BLaER1 (cell line): ENCODE measurements at regions not wholly inside any gene's neighbourhood (a gene's known extent, or its start where the extent isn't known, plus 50 kb on each side); places are given as distances from the start of the nearest gene placed in this dataset.
"Not testable (repeated sequence)": the region's sequence is repeated elsewhere in the genome, so short reads cannot be mapped to it uniquely, and the experiment has no call there.

Experiments used
- H3K27ac ChIP-seq: shearing (Covaris generic); formaldehyde crosslinking; 2 replicates; pipeline ENCODE4 v1.8.1; 2022
- H3K27me3 ChIP-seq: shearing (Covaris generic); formaldehyde crosslinking; 2 replicates; pipeline ENCODE4 v1.8.1; 2022
- H3K36me3 ChIP-seq: shearing (Covaris generic); formaldehyde crosslinking; 2 replicates; pipeline ENCODE4 v1.8.1; 2022
- H3K4me1 ChIP-seq: shearing (Covaris generic); formaldehyde crosslinking; 2 replicates; pipeline ENCODE4 v1.8.1; 2022
- H3K4me2 ChIP-seq: shearing (Covaris generic); formaldehyde crosslinking; 2 replicates; pipeline ENCODE4 v1.8.1; 2022
- H3K4me3 ChIP-seq: shearing (Covaris generic); formaldehyde crosslinking; 2 replicates; pipeline ENCODE4 v1.8.1; 2022
- H3K9ac ChIP-seq: shearing (Covaris generic); formaldehyde crosslinking; 2 replicates; pipeline ENCODE4 v1.8.1; 2022
- H3K9me3 ChIP-seq: shearing (Covaris generic); formaldehyde crosslinking; 2 replicates; pipeline ENCODE4 v1.8.1; 2022
- H4K20me1 ChIP-seq: shearing (Covaris generic); formaldehyde crosslinking; 2 replicates; pipeline ENCODE4 v1.8.1; 2022
- Cebpa-rat ChIP-seq: shearing (Covaris generic); IDR thresholded peaks from 2 replicates; pipeline ENCODE4 v1.8.1; 2022

GRCh38 chr2:31813016-31813415 lies 197.8 kb downstream of the MEMO1 start:
- no peaks in the 10 kb centered on the region for H3K36me3 ChIP-seq
- no peaks in the 10 kb centered on the region for H3K27me3 ChIP-seq
- H3K4me3 ChIP-seq = no peak overlapping the region
- H3K4me2 ChIP-seq = no peak overlapping the region
- H4K20me1 ChIP-seq = no peaks in the 10 kb centered on the region
- no peak overlapping the region for H3K9ac ChIP-seq
- no peak overlapping the region for H3K27ac ChIP-seq
- TF ChIP-seq Cebpa-rat = no peak
- no peaks in the 10 kb centered on the region for H3K9me3 ChIP-seq
- 0 out of 2 replicates have a peak, but pooled peaks cover 8% of the 10 kb centered on the region for H3K4me1 ChIP-seq

GRCh38 chr2:31812051-31812798 lies 198.6 kb downstream of the MEMO1 start:
- Histone ChIP-seq H3K4me1 (0 out of 2 replicates have a peak, but pooled peaks cover 8% of the 10 kb centered on the region), H3K4me2 (no peak overlapping the region), H3K27ac (no peak overlapping the region), H3K36me3 (no peaks in the 10 kb centered on the region), H3K27me3 (no peaks in the 10 kb centered on the region), H3K9ac (no peak overlapping the region), H3K4me3 (no peak overlapping the region), H3K9me3 (no peaks in the 10 kb centered on the region), H4K20me1 (no peaks in the 10 kb centered on the region)
- TF ChIP-seq Cebpa-rat = no peak

- no peak overlapping the region for H3K4me2 ChIP-seq
- no peak for TF ChIP-seq Cebpa-rat
- no peak overlapping the region for H3K9ac ChIP-seq
- H3K4me3 ChIP-seq = no peak overlapping the region
- H3K27me3 ChIP-seq = no peaks in the 10 kb centered on the region
- H4K20me1 ChIP-seq = no peaks in the 10 kb centered on the region
- no peaks in the 10 kb centered on the region for H3K36me3 ChIP-seq
- no peaks in the 10 kb centered on the region for H3K9me3 ChIP-seq
- 0 out of 2 replicates have a peak, but pooled peaks cover 8% of the 10 kb centered on the region for H3K4me1 ChIP-seq
- no peak overlapping the region for H3K27ac ChIP-seq
Measured at GRCh38 chr2:31811482-31811881, 199.3 kb downstream of the MEMO1 start.

GRCh38 chr2:31810200-31810917 lies 200.4 kb downstream of the MEMO1 start:
- no peaks in the 10 kb centered on the region for H3K9me3 ChIP-seq
- H3K4me2 ChIP-seq = no peak overlapping the region
- TF ChIP-seq Cebpa-rat = no peak
- no peak overlapping the region for H3K4me3 ChIP-seq
- H4K20me1 ChIP-seq = no peaks in the 10 kb centered on the region
- 0 out of 2 replicates have a peak, but pooled peaks cover 8% of the 10 kb centered on the region for H3K4me1 ChIP-seq
- no peaks in the 10 kb centered on the region for H3K36me3 ChIP-seq
- no peak overlapping the region for H3K9ac ChIP-seq
- H3K27ac ChIP-seq = no peak overlapping the region
- H3K27me3 ChIP-seq = no peaks in the 10 kb centered on the region

- Histone ChIP-seq H3K36me3 (no peaks in the 10 kb centered on the region), H3K27ac (no peak overlapping the region), H3K4me2 (no peak overlapping the region), H3K4me3 (no peak overlapping the region), H3K27me3 (no peaks in the 10 kb centered on the region), H3K9me3 (peaks cover 8% of the 10 kb centered on the region; the same call in 1 of the 2 replicates), H4K20me1 (no peaks in the 10 kb centered on the region), H3K9ac (no peak overlapping the region), H3K4me1 (no peaks in the 10 kb centered on the region)
- no peak for TF ChIP-seq Cebpa-rat
Measured at GRCh38 chr2:31805688-31806087, 205.1 kb downstream of the MEMO1 start.

- H3K27me3 ChIP-seq, H3K4me3 ChIP-seq, H3K4me1 ChIP-seq, H3K36me3 ChIP-seq, H3K9ac ChIP-seq, H4K20me1 ChIP-seq, H3K4me2 ChIP-seq, H3K27ac ChIP-seq: not testable (repeated sequence)
- H3K9me3 ChIP-seq = peaks cover 13% of the 10 kb centered on the region; the same call in 1 of the 2 replicates
Measured at GRCh38 chr2:31803481-31804153, 207.2 kb downstream of the MEMO1 start.

GRCh38 chr2:31802711-31803110 lies 208.1 kb downstream of the MEMO1 start:
- TF ChIP-seq Cebpa-rat = no peak
- H4K20me1 ChIP-seq = no peaks in the 10 kb centered on the region

GRCh38 chr2:31799282-31799681 lies 211.5 kb downstream of the MEMO1 start:
- H4K20me1 ChIP-seq, H3K27me3 ChIP-seq, H3K9ac ChIP-seq, H3K4me2 ChIP-seq, H3K36me3 ChIP-seq, H3K27ac ChIP-seq, H3K4me3 ChIP-seq, H3K4me1 ChIP-seq: not testable (repeated sequence)
- H3K9me3 ChIP-seq = peaks cover 24% of the 10 kb centered on the region

More at GRCh38 chr2:31802711-31803110, 208.1 kb downstream of the MEMO1 start:
- Histone ChIP-seq H3K4me3 (no peak overlapping the region), H3K9me3 (peaks cover 13% of the 10 kb centered on the region; the same call in 1 of the 2 replicates), H3K4me1 (no peaks in the 10 kb centered on the region), H3K4me2 (no peak overlapping the region), H3K27ac (no peak overlapping the region), H3K27me3 (no peaks in the 10 kb centered on the region), H3K9ac (no peak overlapping the region), H3K36me3 (no peaks in the 10 kb centered on the region)

- no peaks in the 10 kb centered on the region for H4K20me1 ChIP-seq
- H3K4me3 ChIP-seq = no peak overlapping the region
- no peak overlapping the region for H3K4me2 ChIP-seq
- H3K9me3 ChIP-seq = peaks cover 9% of the 10 kb centered on the region; the same call in 1 of the 2 replicates
- no peaks in the 10 kb centered on the region for H3K4me1 ChIP-seq
- no peak for TF ChIP-seq Cebpa-rat
- no peaks in the 10 kb centered on the region for H3K27me3 ChIP-seq
- no peak overlapping the region for H3K27ac ChIP-seq
- no peaks in the 10 kb centered on the region for H3K36me3 ChIP-seq
- H3K9ac ChIP-seq = no peak overlapping the region
Measured at GRCh38 chr2:31788273-31788672, 207.5 kb upstream of the SRD5A2 start.

- no peaks in the 10 kb centered on the region for H4K20me1 ChIP-seq
- H3K4me3 ChIP-seq = no peak overlapping the region
- no peak overlapping the region for H3K4me2 ChIP-seq
- no peak for TF ChIP-seq Cebpa-rat
- no peaks in the 10 kb centered on the region for H3K27me3 ChIP-seq
- peaks cover 9% of the 10 kb centered on the region; the same call in 1 of the 2 replicates for H3K9me3 ChIP-seq
- H3K9ac ChIP-seq = no peak overlapping the region
- no peaks in the 10 kb centered on the region for H3K36me3 ChIP-seq
- H3K27ac ChIP-seq = no peak overlapping the region
- H3K4me1 ChIP-seq = no peaks in the 10 kb centered on the region
Measured at GRCh38 chr2:31785876-31786275, 205.1 kb upstream of the SRD5A2 start.
